ENCODE measurements at regions not wholly inside any gene's neighbourhood (a gene's known extent, or its start where the extent isn't known, plus 50 kb on each side); places are given as distances from the start of the nearest gene placed in this dataset.

DNA sequence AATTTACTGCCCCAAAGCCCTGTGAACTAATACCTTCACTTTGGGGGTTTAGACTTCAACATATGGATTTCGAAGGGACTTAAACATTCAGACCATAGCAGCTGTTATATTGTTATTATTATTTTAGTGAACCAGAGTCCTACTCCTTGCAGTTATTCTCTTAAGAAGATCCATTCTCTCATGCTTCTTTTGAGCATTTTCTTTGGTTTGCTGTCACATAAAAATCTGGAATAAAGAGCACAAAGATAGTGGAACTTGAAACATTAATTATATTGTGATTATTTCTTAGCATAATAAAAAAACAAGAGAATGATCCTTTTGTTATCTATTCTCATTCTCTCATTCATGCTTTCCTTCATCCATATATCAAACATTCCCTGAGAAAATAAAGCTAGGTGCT lies 166.4 kb upstream of the GBE1 start:
- TF ChIP-seq ZNF565 (CRISPR knock-in tag; conservative IDR thresholded peaks at IDR 0.05; ENCODE audit: low read depth) (no peak), PPARA (CRISPR knock-in tag; IDR thresholded peaks at IDR 0.05; ENCODE audit: borderline replicate concordance) (no peak), ZFP30 (CRISPR knock-in tag; IDR thresholded peaks at IDR 0.05) (no peak), ARNTL (CRISPR knock-in tag; IDR thresholded peaks at IDR 0.05; ENCODE audit: borderline replicate concordance, low read depth) (no peak), OSR1 (CRISPR knock-in tag; IDR thresholded peaks at IDR 0.05) (no peak)
- TF ChIP-seq, protein P1, sequence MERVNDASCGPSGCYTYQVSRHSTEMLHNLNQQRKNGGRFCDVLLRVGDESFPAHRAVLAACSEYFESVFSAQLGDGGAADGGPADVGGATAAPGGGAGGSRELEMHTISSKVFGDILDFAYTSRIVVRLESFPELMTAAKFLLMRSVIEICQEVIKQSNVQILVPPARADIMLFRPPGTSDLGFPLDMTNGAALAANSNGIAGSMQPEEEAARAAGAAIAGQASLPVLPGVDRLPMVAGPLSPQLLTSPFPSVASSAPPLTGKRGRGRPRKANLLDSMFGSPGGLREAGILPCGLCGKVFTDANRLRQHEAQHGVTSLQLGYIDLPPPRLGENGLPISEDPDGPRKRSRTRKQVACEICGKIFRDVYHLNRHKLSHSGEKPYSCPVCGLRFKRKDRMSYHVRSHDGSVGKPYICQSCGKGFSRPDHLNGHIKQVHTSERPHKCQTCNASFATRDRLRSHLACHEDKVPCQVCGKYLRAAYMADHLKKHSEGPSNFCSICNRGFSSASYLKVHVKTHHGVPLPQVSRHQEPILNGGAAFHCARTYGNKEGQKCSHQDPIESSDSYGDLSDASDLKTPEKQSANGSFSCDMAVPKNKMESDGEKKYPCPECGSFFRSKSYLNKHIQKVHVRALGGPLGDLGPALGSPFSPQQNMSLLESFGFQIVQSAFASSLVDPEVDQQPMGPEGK (CRISPR knock-in tag; IDR thresholded peaks at IDR 0.05; ENCODE audit: borderline replicate concordance), result no peak
- TF ChIP-seq, protein P2, sequence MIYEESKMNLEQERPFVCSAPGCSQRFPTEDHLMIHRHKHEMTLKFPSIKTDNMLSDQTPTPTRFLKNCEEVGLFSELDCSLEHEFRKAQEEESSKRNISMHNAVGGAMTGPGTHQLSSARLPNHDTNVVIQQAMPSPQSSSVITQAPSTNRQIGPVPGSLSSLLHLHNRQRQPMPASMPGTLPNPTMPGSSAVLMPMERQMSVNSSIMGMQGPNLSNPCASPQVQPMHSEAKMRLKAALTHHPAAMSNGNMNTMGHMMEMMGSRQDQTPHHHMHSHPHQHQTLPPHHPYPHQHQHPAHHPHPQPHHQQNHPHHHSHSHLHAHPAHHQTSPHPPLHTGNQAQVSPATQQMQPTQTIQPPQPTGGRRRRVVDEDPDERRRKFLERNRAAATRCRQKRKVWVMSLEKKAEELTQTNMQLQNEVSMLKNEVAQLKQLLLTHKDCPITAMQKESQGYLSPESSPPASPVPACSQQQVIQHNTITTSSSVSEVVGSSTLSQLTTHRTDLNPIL (CRISPR knock-in tag; IDR thresholded peaks at IDR 0.05; ENCODE audit: low read depth), result no peak
- TF ChIP-seq, protein P3, sequence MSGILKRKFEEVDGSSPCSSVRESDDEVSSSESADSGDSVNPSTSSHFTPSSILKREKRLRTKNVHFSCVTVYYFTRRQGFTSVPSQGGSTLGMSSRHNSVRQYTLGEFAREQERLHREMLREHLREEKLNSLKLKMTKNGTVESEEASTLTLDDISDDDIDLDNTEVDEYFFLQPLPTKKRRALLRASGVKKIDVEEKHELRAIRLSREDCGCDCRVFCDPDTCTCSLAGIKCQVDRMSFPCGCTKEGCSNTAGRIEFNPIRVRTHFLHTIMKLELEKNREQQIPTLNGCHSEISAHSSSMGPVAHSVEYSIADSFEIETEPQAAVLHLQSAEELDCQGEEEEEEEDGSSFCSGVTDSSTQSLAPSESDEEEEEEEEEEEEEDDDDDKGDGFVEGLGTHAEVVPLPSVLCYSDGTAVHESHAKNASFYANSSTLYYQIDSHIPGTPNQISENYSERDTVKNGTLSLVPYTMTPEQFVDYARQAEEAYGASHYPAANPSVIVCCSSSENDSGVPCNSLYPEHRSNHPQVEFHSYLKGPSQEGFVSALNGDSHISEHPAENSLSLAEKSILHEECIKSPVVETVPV (CRISPR knock-in tag; IDR thresholded peaks at IDR 0.05), result no peak
